ENCODE measurements at regions not wholly inside any gene's neighbourhood (a gene's known extent, or its start where the extent isn't known, plus 50 kb on each side); places are given as distances from the start of the nearest gene placed in this dataset.

GRCh38 chr17:55567240-55568214 is 56.3 kb upstream of the SMIM36 start:
- no peak for DNase-seq (ENCODE audit: extremely low spot score)
- POLR2A ChIA-PET: interaction anchor here (0.7 kb wide), 1 partner anchor 9 kb away, joined by 4 read pairs; no protein-coding TSS in a partner anchor
- CTCF ChIA-PET: no interaction called here

GRCh38 chr17:55564081-55564480 is 52.8 kb upstream of the SMIM36 start:
- CTCF ChIA-PET: interaction anchor here (1.3 kb wide), 1 partner anchor 73 kb away, joined by 3 read pairs; no protein-coding TSS in a partner anchor
- DNase-seq (ENCODE audit: extremely low spot score): no peak
- POLR2A ChIA-PET: no interaction called here
- no peak for TF ChIP-seq CTCF (IDR thresholded peaks at IDR 0.05; ENCODE audit: control extremely low read depth, extremely low read depth, low read depth, missing control alignments)

More at GRCh38 chr17:55567240-55568214, 56.3 kb upstream of the SMIM36 start:
- no peak for TF ChIP-seq CTCF (IDR thresholded peaks at IDR 0.05; ENCODE audit: control extremely low read depth, extremely low read depth, low read depth, missing control alignments)

DNA sequence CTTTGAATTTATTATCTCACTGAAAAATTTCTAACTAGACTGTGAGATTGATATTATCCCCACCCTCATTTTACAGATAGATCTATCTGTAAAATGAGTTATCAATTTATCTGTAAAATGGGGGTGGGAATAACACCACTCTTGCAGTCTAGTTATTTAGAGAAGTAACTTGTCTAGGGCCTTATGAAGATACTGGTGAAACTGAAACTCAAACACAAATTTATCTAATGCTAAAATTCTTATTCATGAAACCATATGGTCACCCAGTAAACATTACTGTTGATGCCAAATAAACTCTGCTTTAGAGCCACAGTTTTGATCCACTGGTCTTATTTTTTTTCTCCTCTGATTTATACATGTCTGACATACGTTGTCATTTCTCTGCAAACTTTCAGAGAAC is 52.1 kb upstream of the SMIM36 start:
- ChIA-PET CTCF (interaction anchor here (1.5 kb wide), 1 partner anchor 13 kb away, joined by 3 read pairs; no protein-coding TSS in a partner anchor), POLR2A (no interaction called here)
- no peak for TF ChIP-seq CTCF (IDR thresholded peaks at IDR 0.05; ENCODE audit: control extremely low read depth, extremely low read depth, low read depth, missing control alignments)
- DNase-seq (ENCODE audit: extremely low spot score): no peak

DNA sequence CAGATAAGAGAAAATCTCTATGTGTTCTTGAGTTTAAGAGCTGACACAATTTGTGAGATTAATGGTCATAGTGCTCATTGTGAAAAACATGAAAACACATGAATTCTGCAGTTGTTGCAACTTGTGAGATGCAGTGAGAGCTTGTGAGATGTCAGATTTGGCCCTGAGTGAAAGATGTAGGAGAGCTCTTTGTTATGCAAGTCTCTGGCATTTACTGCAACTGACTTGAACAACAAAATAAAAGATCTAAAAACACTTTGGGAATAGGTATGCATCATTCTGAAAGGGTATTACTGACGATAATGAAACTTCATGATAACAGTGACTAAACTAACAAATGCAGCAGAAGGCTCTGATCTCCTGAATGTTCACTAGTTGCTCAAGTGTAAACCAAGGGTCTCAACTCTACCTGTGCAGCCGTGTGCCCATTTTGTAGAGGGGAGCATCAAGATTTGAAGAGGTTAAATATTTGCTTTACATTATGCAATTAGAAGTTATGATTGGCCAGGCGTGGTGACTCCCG is 50.8 kb upstream of the SMIM36 start:
- POLR2A ChIA-PET: no interaction called here
- CTCF ChIA-PET: interaction anchor here (0.9 to 1.5 kb wide), 4 partner anchors 10 to 35 kb away, joined by 3 read pairs; no protein-coding TSS in a partner anchor
- TF ChIP-seq CTCF (IDR thresholded peaks at IDR 0.05; ENCODE audit: control extremely low read depth, extremely low read depth, low read depth, missing control alignments): no peak
- no peak for DNase-seq (ENCODE audit: extremely low spot score)

- ChIA-PET POLR2A (no interaction called here), CTCF (interaction anchor here (0.9 to 1.5 kb wide), 4 partner anchors 10 to 35 kb away, joined by 3 read pairs; no protein-coding TSS in a partner anchor)
These were observed 50.2 kb upstream of the SMIM36 start for GRCh38 chr17:55561316-55561972.

More at GRCh38 chr17:55561316-55561972, 50.2 kb upstream of the SMIM36 start:
- DNase-seq (ENCODE audit: extremely low spot score): no peak
- TF ChIP-seq CTCF (IDR thresholded peaks at IDR 0.05; ENCODE audit: control extremely low read depth, extremely low read depth, low read depth, missing control alignments): no peak

Data from GM10248 (cell line).